IPS-NIHi7 (cell line): ENCODE measurements at regions not wholly inside any gene's neighbourhood (a gene's known extent, or its start where the extent isn't known, plus 50 kb on each side); places are given as distances from the start of the nearest gene placed in this dataset.
"Not testable (repeated sequence)": the region's sequence is repeated elsewhere in the genome, so short reads cannot be mapped to it uniquely, and the experiment has no call there.

Experiments
- DNase-seq: peaks from one replicate; pipeline ENCODE4 v3.0.0; 2012; ENCODE audit warnings: mixed read lengths; ENCODE audit errors: extremely low spot score

- DNase-seq = no peak
These were observed 360.0 kb downstream of the CD83 start for GRCh38 chr6:14477559-14477958.

- DNase-seq = no peak
These were observed 361.0 kb downstream of the CD83 start for GRCh38 chr6:14478381-14479225.

- DNase-seq = not testable (repeated sequence)
These were observed 364.4 kb downstream of the CD83 start for GRCh38 chr6:14481946-14482345.

GRCh38 chr6:14487625-14488024, 370.1 kb downstream of the CD83 start:
- DNase-seq = no peak

GRCh38 chr6:14488180-14488579, 370.6 kb downstream of the CD83 start:
- no peak for DNase-seq

- DNase-seq = no peak
These were observed 371.9 kb downstream of the CD83 start for GRCh38 chr6:14489445-14489844.

GRCh38 chr6:14498748-14499147, 381.2 kb downstream of the CD83 start:
- no peak for DNase-seq

- no peak for DNase-seq
These were observed 381.7 kb downstream of the CD83 start for GRCh38 chr6:14499309-14499708.

- DNase-seq = peak; percentile 39
These were observed 382.3 kb downstream of the CD83 start for GRCh38 chr6:14499841-14500240.

GRCh38 chr6:14500809-14501208, 383.2 kb downstream of the CD83 start:
- no peak for DNase-seq

GRCh38 chr6:14501240-14501639, 383.7 kb downstream of the CD83 start:
- no peak for DNase-seq

GRCh38 chr6:14501914-14502313, 384.3 kb downstream of the CD83 start:
- no peak for DNase-seq

- no peak for DNase-seq
These were observed 385.0 kb downstream of the CD83 start for GRCh38 chr6:14502551-14502950.

- no peak for DNase-seq
These were observed 387.8 kb downstream of the CD83 start for GRCh38 chr6:14505401-14505800.

- DNase-seq = no peak
These were observed 389.2 kb downstream of the CD83 start for GRCh38 chr6:14506656-14507246.

GRCh38 chr6:14509120-14509519, 391.5 kb downstream of the CD83 start:
- no peak for DNase-seq

GRCh38 chr6:14510038-14510437, 392.5 kb downstream of the CD83 start:
- no peak for DNase-seq

- no peak for DNase-seq
These were observed 393.6 kb downstream of the CD83 start for GRCh38 chr6:14511061-14511586.

- DNase-seq = no peak
These were observed 394.7 kb downstream of the CD83 start for GRCh38 chr6:14512246-14512645.

GRCh38 chr6:14513496-14514393, 396.2 kb downstream of the CD83 start:
- no peak for DNase-seq

GRCh38 chr6:14516956-14517355, 399.4 kb downstream of the CD83 start:
- DNase-seq = no peak

- no peak for DNase-seq
These were observed 400.0 kb downstream of the CD83 start for GRCh38 chr6:14517516-14518105.
